Smooth muscle cell of the brain vasculature (primary cell): ENCODE measurements at regions not wholly inside any gene's neighbourhood (a gene's known extent, or its start where the extent isn't known, plus 50 kb on each side); places are given as distances from the start of the nearest gene placed in this dataset.
"Not testable (repeated sequence)": the region's sequence is repeated elsewhere in the genome, so short reads cannot be mapped to it uniquely, and the experiment has no call there.

Experiments
- DNase-seq: peaks from one replicate; pipeline ENCODE4 v3.0.0-alpha.2; 2012; ENCODE audit warnings: low read depth, low spot score

DNA sequence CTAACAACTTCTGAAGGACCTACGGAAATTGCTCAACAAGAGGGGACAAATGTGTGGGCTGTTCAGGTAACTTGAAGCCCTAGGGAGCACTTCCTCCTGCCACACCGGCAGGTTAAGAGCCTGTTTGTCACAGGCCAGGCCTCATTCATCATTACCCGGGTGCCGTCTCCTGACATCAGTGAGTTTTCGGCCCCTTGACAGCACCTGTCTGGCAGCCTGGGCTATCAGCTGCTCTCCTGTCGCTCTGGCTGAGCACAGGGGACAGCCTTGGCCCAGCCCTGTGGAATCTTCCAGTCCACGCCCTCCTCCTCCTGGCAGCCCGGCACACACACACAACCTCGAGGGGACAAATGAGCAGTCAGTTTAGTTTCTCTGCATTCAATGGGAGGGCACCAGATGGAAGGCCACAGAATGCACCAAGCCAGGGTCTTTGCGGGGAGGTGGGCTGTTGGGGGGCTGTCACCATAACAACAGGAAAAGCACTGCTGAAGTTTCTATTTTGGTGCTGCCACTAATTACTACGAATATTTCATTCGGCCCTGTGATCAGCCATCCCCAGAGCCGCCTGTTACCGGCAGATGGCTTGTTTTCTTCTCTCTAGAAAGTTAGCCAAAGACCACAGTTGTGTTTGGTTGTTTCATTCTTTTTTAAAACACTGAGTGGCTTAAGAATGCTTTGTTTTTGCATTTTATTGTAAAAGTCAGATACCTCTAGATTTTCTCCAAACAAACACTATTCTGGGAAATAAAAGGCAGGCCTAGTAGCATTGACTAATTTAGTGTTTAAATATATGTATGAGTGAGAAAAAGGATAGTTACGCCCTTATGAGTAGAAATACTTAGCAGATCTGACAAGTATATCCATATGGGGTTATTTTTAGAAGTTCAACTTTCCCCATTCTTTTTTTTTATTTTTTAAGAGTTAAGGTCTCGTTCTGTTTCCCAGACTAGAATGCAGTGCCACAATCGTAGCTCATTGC lies 189.9 kb upstream of the NDUFV2 start:
- no peak for DNase-seq

DNA sequence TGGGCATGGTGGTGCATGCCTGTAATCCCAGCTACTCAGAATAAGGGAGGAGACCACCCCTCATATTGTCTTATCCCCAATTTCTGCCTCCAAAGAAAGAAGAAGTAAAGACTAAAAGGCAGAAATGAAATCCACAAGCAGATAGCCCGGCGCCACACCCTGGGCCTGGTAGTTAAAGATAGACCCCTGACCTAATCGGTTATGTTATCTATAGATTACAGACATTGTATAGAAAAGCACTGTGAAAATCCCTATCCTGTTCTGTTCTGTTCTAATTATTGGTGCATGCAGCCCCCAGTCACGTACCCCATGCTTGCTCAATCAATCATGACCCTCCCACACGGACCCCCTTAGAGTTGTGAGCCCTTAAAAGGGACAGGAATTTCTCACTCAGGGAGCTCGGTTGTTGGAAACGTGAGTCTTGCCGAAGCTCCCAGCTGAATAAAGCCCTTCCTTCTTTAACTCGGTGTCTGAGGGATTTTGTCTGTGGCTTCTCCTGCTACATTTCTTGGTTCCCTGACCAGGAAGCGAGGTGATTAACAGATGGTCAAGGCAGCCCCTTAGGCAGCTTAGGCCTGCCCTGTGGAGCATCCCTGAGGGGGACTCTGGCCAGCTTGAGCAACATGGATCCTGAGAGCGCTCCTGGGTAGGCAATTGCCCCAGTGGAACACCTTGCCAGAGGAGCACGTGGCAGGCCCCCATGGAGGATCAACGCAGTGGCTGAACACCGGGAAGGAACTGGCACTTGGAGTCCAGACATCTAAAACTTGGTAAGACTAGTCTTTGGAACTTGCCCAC lies 188.7 kb upstream of the NDUFV2 start:
- DNase-seq: not testable (repeated sequence)

DNA sequence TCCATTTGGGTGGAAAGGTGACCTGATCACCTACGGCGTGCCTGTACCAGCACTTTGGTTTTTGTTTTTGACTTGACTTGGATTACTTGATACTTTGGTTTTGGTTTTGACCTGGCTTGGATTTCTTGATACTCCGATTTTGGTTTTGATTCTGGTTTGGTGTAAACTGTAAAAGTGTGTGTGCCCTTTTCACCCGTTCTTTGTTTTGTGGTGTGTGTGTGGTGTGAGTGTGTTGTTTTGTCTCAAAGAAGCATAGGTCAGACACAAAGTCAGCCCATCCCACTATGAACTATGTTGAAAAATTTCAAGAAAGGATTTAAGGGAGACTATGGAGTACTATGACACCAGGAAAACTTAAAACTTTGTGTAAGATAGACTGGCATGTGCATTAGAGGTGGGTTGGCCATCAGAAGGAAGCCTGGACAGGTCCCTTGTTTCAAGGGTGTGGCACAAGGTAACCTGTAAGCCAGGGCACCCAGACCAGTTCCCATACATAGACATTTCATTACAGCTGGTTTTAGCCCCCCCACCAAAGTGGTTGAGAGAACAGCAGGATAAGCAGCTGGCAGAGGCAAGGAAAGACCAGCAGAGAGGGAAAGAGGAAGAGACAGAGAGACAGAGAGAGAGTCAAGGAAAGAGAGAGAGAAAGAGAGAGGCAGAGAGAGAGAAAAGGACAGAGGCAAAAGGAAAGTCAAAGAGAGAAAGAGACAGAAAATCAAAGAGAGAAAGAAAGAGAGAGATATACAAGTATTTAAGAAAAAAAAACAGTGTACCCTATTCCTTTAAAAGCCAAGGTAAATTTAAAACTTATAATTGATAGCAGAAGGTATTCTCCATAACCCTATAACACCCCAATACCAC lies 187.9 kb upstream of the NDUFV2 start:
- DNase-seq: not testable (repeated sequence)

DNA sequence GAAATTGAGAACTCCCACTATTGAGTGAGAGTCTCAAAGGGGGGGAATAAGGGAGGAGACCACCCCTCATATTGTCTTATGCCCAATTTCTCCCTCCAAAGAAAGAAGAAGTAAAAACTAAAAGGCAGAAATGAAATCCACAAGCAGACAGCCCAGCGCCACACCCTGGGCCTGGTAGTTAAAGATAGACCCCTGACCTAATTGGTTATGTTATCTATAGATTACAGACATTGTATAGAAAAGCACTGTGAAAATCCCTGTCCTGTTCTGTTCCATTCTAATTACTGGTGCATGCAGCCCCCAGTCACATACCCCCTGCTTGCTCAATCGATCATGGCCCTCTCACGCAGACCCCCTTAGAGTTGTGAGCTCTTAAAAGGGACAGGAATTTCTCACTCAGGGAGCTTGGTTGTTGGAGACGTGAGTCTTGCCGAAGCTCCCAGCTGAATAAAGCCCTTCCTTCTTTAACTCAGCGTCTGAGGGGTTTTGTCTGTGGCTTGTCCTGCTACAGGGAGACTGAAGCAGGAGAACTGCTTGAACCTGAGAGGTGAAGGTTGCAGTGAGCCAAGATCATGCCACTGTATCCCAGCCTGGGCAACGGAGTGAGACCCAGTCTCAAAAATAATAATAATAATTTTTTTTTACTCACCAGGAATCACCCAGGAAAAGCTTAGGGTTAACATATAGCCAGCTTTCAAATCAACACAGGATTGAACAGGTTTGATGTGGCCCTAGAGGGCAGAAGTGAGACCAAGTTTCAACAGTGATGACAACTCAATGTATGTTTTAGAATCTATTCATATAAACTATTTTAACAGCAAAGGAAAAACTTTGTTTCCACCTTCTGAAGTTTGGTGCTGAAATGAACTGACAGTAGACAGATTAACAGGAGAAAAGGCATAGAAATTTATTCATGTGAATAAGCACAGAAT lies 181.4 kb upstream of the NDUFV2 start:
- DNase-seq: not testable (repeated sequence)

DNA sequence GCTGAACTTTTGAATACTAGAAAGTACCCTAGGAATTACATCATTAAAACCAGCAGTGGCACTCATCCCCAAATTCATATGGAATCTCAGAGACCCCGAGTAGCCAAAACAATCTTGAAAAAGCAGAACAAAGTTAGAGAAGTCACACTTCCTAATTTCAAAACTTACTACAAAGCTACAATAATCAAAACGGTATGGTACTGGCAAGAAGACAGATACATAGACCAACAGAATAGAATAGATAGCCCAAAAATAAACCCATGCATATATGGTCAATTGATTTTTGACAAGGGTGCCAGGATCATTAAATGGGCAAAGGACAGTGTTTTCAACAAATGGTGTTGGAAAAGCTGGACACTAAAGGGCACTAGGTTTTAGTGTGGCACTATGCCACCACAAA lies 176.0 kb upstream of the NDUFV2 start:
- no peak for DNase-seq

DNA sequence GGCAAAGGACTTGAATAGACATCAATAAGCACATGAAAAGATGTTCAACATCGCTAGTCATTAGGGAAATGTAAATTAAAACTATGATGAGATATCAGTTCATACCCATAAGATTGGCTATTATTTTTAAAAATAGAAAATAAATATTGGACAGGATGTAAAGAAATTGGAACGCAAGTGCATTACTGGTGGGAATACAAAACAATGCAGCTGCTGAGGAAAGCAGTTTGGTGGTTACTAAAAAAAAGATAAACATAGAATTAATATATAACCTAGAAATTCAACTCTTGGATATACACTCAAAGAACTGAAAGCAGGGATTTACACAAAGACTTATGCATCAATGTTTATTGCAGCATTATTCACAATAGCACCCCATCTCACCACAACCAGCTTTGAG lies 174.5 kb upstream of the NDUFV2 start:
- no peak for DNase-seq

DNA sequence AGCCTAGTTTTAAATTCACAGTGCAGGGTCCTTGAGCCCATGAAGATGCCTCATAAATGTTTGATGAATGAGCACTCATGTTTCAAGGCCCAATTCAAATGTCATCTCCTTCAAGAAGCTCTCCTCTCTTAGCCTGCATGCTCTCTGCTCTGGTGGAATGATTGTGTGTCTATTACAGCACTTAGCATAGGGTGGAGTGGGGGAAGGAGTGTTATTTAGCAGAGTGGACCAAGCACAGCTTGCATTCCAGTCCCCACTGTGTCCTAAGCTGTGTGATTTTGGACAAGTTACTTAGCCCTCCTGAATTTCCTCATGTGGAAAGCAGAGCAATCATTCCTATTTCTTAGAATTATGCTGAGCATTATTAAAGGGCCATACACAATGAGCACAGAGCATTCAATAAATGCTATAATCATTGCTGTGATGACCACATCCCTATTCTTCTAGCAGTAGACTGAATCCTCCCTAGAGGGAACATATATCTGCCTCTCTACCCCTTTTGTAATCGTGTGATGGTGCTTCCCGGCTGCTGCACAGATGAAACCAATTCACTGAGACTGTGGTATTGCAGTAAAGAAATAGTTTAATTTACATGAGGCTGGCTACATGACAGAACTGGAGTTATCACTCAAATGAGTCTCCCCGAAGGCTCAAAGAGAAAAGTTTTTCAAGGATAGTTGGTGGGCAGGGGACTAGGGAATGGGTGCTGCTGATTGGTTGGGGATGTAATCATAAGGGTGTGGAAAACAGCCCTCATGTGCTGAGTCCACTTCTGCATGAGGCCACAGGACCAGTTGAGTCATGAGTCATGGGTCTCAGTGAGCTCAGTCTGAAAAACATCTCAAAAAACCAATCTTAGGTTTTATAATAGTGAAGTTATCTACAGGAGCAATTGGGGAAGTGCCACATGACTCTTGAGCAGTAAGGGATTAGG lies 173.4 kb upstream of the NDUFV2 start:
- DNase-seq: no peak

DNA sequence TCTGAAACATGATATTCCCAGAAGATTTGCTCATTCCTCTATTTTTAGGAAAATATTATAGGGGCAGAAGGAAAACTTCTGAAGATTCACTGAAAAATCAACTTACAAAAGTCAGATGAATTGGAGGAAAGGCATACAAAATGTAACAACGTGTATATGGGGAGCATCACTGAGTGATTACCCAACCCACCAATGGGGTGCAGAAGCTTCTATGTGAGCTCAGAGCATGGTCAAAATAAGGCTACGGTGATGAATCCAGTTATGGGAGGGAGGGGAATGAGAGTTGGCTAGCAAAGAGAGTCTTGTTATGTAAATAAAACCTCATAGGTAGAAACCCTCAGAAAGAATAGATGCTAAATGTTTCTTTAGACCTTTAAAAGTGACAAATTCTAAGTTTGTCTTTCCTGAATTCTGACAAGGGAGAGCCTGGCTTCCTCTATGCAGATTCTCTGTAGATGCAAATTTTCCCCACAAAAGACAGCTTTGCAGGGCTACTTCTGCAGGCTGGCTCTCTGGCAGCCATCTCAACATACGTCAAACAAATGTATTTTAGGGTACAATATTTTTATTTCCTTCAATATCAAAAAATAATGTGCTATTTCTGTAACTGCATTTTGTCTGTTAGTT lies 171.4 kb upstream of the NDUFV2 start:
- DNase-seq: no peak

DNA sequence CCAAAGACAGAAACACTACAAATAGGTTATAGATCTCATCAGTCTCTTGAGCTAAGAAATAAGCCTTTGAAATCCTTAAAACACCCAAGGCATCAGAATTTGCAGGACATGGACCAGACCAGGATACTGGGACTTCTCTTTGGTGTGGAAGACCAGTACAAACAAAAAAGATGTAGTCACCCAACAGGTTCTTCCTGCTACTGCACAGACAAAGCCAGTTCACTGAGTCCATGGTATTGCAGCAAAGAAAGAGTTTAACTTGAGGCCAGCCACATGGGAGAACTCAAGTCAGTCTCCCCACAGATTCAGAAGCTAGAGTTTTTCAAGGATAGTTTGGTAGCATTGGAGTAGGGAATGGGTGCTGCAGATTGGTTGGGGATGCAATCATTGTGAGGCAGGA lies 169.6 kb upstream of the NDUFV2 start:
- no peak for DNase-seq

DNA sequence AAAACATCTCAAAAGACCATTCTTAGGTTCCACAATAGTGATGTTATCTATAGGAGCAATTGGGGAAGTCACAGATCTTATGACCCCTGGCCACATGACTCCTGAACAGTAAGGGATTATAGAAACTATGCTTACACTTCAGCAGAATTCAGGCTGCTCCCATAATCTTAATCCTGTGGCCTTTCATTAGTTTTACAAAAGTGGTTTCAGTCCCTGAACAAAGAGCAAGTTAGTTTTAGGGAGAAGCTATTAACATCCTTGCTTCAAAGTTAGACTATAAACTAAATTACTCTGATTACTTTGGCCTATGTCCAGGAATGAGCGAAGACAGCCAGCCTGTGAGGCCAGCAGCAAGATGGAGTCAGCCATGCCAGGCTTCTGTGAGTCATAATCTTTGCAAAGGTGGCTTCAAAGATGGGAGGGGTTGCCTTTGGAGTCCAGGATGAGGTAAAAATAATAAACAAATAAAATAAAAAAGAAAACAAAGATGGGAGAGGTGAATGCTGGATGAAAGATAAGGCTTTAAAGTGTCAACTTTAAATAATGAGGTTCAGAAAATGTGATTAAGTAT lies 168.7 kb upstream of the NDUFV2 start:
- no peak for DNase-seq

DNA sequence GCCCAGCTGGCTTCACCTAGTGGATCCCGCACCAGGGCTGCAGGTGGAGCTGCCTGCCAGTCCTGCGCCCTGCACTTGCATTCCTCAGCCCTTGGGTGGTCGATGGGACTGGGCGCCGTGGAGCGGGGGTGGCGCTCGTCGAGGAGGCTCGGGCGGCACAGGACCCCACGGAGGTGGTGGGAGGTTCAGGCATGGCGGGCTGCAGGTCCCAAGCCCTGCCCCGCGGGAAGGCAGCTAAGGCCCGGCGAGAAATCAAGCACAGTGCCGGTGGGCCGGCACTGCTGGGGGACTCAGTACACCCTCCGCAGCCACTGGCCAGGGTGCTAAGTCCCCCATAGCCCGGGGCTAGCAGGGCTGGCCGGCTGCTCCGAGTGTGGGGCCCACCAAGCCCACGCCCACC lies 167.2 kb upstream of the NDUFV2 start:
- DNase-seq: not testable (repeated sequence)

DNA sequence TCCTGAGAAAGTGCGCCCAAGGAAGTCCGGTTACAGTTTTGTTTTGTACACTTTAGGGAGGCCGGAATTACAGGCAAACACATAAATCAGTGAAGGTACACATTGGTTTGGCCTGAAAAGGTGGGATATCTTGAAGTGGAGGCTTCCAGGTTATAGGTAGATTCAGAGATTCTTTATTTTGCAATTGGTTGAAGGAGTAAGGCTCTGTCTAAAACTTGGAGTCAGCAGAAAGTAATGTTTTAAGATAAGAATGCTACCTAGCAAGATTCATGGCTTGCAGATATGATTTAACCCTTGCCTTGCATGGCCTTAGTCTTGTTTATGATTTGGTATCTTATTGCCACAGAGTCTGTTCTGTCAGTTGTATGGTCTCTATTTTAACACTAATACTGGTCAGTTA lies 165.9 kb upstream of the NDUFV2 start:
- no peak for DNase-seq

DNA sequence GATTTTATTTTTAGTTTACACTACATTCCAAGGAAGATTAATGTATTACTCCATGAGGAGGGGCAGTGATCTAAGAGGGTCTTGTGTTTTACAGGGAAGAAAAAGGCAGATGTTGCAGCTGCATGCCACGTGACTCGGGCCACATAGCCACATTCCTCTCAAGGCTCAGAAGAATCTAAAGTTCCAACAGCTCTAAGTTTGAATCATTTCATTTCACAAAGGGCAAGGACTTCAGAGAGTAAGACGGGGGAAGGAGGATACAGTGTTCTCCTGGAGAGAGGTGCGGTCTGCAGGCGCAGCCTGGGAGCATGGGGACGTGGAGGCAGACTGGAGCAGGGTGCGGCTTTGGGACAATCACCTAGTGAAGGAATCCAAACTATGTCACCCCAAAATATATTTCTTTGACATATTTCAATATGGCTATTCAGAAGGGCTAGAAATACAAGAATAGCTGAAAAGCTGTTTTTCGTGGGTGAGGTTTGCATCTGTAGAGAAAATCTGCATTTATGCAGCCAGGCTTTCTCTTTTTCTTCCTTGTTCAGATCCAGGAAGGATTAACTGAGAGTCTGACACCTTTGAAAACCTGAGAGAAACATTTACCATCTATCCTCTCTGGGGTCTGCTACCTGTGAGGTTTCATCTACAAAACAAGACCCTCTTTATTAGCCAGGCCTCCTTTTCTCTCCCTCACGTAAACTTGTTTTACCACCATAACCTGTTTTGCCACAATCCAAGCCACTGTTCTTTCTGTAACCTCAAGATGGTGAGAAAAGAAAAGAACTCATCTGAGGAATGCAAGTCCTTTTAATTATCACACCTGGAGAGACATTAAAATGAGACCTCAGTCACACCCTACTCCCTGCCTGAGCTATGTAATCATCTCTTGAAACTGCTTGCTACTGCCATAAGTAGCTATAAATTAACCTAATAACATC lies 165.1 kb upstream of the NDUFV2 start:
- DNase-seq: no peak

DNA sequence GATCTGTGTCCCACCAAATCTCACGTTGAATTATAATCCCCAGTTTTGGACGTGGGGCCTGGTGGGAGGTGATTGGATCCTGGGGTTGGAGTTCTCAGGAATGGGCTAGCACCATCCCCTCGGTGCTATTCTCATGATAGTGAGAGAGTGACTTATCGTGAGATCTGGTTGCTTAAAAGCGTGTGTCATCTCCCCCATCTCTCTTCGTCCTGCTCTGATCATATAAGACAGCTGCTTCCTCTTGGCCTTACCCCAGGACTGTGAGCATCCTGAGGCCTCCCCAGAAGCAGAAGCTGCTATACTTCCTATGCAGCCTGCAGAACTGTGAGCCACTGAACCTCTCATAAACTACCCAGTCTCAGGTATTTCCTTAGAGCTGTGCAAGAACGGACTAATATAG lies 163.7 kb upstream of the NDUFV2 start:
- DNase-seq: no peak

DNA sequence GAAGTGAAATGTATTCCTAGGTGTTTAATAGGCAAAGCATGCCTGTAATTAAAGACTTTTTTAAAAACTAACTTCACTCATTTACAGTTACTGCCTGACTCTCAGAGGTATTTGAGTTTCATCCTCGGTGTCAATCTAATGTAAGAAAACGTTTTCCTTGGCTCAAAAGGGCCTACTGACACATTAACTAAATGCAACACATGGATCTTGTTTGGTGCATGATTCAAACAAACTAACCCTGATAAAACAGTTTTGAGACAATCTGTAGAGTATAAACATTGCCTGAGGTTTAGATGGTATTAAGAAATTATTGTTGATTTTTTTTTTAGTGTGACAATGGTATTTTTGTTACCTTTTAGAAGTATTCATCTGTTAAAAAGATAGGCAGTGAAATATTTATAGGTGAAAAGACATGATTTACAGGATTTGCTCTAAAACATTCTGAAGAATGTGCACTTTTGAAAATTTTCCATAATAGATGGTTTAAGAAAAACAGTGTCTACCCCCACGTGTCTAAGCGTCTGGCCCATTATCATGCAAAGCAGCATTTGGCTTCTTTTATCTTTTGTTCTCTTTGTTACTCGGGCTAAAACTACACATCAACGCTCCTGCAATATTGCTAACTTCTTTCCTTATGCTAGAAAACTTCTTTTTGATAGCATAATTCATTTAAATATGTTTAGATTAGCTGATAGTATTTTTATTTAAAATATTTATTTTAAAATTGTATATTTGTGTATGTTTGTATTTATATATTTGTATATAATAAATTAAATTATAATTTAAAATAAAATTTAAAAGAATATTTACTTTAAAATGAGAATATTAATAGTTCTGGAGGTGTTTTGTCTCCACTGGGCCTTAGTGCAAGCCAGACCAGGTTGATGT lies 160.2 kb upstream of the NDUFV2 start:
- DNase-seq: no peak

DNA sequence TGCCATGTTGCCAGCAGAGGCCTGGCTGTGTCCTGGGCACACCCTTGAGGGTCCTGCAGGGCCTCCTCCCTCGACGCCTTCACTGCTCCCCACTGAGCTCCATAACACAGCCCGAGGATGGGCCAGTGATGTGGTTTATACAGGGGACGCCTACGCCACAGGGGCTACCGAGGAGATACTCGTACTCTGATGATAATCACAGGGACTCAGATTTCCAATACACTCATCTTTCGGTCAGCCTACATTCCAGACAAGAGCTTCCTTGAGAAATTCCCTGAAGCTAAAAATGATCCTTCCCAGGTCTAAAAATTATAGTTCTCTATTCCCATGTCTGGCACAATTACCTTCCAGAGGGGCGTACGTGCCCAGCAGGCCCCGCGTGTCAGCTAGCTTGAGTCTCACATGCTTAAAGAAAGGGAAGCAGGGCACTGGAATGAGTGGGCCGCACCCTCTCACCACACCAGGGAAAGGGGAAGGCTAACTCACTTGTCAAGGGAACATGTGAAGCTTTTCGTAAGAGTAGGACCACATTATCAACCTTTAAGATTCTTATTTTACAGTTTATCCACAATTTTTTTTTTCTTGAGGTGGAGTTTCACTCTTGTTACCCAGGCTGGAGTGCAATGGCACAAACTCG lies 159.5 kb upstream of the NDUFV2 start:
- no peak for DNase-seq
